HG02852 (cell line): ENCODE measurements at regions not wholly inside any gene's neighbourhood (a gene's known extent, or its start where the extent isn't known, plus 50 kb on each side); places are given as distances from the start of the nearest gene placed in this dataset.
"Not testable (repeated sequence)": the region's sequence is repeated elsewhere in the genome, so short reads cannot be mapped to it uniquely, and the experiment has no call there.

ENCODE experiments used
- ATAC-seq: cut with Tn5 transposase; IDR thresholded peaks from one replicate; pipeline ENCODE4 v1.9.1; 2021; ENCODE audit warnings: mild to moderate bottlenecking, moderate library complexity; ENCODE audit not compliant: unreplicated experiment

DNA sequence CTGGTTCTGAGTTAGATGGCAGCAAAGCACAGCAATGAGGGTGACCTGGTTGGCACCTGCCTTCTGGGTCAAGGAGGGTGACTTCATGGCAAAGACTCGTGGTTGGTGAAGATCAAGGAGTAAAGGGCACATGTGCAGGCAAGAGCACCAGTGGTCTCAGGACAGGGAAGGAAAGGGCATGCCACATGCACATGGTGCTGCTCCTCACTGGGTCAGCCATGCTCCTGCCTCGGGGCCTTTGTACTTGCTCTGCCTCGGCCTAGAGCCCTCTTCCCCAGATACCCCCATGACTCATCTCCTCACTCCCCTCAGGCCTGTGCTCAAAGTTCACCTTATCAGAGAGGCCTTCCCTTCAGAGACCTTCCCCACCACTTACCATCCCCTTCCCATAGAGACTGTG, 106.7 kb upstream of the KDM7A start:
- ATAC-seq, result no peak

DNA sequence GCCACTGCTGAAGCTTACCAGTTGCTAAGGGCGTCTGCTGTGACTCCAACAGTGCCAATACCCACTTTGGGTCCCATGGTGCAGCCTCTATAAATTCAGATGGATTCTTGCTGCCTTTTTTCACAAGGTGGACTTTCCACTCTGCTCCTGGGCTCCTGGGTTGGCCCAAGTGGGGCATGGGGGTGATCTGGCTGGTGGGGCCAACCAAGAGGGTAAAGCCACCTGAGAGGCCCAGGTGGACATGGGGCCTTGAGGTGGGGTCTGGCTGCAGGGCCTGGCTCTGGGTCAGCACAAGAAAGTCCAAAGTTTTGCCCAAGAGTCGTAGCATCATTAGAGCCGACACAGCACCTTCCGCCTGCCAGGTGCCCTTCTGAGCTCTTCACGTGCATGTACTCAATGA, 105.2 kb upstream of the KDM7A start:
- ATAC-seq, result no peak

DNA sequence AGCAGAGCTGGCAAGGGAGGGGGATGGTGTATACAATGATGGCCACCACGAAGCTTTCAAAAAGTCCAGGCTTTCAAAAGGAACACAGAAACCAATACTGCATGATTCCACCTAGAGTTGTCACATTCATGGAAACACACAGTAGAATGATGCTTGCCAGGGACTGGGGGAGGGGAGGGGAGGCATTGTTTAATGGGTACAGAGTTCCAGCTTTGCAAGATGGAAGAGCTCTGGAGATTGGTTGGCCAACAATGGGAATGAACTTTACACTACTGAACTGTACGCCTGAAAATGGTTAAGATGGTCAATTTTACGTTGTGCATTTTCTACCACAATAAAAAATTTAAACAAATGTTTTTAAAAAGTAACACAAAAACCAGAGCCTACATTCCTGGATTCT, 104.5 kb upstream of the KDM7A start:
- no peak for ATAC-seq

DNA sequence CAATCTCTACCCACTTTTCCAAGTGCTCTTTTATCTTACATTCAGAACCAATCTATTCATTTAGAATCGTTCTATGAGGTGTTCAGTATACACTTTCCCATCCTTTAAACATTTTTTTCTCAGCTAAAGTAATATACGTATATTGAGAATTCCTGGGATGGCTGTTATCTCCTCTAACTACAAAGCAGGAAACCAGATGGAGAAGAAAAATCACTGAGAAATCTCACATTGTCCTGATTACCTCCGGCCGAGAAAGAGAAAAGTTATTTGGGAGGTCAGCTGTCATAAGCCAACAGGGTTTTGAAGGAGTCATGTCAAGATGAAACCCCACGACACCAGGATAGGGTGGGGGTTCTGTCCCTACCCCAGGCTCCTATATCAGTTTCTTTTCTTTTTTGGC, 99.2 kb upstream of the KDM7A start:
- no peak for ATAC-seq

DNA sequence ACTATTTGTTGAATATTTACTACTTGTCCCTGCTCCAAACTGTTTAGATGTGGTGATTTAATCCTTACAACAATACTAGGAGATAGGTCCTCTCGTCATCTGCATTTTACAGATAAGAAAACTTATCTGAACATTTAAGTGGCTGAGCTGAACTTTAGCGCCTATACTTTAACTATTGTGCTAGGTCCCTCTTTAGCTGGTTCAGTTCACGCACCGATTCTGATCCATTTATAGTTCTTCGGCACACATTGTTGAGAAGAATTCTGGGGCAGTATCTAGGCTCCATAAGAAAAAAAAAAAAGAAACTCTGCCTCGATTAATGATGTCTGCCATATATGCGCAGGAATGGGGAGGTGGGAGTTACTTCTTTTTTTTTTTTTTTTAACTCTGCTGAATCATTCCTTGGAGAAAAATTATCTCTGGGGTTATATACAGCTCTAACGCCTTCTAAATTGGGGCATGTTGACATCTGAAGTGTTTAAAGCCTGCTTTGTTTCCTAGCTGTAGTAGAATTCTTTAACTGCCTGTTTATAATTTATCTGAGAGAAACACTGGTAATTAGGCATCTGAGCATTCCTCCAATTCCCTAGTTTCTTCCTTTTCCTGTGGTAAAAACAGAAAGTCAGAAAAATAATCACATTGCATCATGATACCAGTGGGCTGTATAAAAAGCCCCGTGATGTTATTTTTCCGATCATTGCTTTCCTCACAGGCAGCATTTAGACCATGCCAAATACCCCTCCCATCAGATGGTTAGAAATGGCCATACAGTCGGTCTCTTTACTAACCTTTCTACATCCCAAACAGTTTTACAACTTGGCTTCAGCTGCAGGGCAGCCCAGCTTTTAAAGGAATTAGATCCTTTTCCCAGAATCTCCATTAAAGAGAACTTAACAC, 98.5 kb upstream of the KDM7A start:
- ATAC-seq, result no peak

DNA sequence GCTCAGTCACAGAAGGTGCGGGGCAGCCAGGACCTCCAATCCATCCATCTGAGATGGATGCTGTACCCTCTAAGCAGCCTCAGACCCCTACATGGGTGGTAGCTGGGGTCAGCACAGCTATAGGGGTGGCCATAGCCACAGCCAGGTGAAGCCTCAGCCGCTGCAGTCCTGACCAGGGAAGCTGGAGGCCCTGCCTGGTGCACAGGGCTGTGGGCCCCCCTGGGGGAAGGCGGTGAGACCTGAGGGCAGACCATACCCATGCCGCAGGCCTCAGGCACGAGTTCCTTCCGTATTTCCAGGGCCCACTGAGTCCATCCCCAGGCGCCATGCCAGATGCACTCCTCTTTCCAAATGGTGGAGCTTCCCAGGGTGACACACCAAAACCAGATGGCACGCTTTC, 96.6 kb upstream of the KDM7A start:
- no peak for ATAC-seq

DNA sequence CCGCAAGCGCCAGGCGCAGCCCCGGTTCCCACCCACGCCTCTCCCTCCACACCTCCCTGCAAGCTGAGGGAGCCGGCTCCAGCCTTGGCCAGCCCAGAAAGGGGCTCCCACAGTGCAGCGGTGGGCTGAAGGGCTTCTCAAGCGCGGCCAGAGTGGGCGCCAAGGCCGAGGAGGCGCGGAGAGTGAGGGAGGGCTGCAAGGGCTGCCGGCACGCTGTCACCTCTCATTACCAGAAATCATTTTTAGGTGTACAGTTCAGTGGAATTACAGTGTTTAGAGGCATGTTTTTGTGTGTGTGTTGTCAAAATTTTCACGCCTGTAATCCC, 94.8 kb upstream of the KDM7A start:
- not testable (repeated sequence) for ATAC-seq

DNA sequence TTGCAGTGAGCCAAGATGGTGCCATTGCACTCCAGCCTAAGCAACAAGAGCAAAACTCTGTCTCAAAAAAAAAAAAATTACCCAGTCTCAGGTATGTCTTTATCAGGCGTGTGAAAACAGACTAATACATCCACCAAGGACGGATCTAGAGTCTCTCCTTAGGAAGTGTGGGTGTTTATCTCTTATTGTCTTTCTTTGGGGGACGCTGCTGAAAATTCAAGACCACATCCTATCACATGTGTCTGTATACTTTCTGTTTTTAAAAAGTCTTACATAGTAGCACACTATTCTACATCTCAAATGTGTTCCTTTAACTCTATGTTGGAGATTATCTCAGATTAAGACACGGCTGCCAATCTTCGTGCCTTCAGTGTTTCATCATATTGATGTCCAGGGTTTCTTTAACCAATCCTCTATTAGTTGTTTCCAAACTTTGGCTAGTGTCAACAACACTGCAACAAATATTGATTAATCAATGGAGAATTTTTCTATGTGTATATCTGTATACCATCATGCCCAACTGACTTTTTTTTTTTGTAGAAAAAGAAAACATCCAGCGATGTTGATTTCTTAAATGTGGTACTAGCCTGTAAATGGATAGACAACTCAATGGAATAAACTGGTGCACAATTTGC, 92.3 kb upstream of the KDM7A start:
- no peak for ATAC-seq

DNA sequence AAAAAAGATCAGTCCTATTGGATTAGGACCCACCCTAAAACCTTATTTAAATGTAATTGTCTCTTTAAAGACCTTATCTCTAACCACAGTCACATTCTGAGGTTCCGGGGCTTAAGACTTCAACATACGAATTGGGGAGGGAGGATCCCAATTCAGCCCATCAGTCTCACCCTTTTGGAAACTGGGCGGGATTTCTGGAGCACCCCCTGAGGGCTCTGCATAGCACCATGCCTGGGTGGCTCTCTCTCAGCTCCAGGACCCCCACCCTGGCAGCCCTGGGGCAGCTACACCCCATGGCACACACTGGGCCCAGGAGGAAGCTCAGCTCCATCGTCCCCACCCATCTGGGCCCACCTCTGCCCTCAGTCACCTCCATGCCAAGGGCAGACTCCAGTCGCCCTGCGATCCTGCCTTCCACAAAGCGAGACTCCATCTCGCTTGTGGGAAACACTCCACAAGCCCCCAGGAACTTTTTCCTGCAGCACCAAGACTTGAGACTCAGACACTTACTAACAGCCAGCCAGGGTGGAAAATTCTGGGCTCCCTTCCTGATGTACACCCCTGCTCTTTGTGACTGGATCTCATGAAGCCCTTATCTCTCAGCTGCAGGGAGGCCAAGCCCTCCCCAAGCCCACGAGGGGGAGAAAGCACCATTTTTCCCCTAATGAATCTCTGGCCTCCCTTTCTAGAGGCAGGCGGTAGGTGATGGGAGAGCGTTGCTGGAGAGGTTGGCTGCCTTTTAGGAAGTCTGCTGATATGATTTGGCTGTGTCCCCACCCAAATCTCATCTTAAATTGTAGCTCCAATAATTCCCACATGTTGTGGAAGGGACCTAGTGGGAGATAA, 90.8 kb upstream of the KDM7A start:
- no peak for ATAC-seq

DNA sequence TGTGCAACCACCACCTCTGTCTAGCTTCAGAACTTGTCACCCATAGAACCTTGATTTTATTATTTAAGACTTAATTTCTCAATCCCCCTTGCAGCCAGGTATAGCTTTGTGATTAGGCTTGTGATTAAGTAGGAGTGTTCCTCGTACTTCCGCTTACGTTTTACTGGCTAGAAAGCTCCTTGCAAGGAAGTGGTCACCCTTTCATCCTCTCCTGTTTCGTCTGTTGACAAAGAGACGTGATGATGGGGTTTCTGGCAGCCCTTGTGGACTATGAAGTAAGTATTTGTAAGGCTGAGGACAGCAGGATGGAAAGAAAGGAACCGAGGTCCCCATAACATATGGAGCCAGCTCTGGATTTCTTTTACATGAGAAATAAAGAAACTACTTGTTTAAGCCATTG, 86.5 kb upstream of the KDM7A start:
- no peak for ATAC-seq

DNA sequence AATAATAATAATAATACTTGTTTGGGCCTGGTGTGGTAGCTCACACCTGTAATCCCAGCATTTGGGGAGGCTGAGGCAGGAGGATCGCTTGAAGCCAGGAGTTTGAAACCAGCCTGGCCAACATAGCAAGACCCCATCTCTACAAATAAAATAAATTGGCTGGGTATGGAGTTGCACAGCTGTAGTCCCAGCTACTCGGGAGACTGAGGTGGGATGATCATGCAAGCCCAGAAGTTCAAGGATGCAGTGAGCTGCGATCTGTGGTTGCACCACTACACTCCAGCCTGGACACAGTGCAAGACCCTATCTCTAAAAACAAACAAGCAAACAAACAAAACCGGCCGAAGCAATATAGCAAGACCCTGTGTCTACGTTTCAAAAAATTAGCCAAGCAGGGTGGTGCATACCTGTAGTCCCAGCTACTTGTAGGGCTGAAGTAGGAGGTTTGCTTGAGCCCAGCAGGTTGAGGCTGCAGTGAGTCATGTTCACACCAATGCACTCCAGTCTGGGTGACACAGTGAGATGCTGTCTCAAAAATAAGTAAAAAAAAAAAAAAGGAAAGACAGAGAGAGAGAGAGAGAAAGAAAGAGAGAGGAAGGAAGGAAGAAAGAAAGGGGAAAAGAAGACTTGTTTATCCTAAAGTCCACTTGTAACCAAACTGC, 85.6 kb upstream of the KDM7A start:
- ATAC-seq, result no peak

DNA sequence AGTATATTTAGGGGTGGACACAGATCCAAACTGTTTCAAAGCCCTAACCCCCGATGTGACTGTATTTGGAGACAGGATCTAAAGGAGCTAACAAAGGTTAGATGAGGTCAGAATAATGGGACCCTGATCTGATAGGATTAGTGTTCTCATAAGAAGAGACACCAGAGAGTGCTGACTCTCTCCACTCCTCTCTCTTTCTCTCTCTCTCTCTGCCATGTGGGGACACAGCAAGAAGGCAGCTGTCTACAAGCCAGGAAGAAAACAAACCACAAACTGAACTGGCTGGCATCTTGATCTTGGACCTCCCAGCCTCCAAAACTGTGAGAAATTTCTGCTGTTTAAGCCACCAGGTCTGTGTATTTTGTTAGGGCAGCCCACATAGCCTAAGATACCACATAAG, 84.7 kb upstream of the KDM7A start:
- ATAC-seq, result no peak

DNA sequence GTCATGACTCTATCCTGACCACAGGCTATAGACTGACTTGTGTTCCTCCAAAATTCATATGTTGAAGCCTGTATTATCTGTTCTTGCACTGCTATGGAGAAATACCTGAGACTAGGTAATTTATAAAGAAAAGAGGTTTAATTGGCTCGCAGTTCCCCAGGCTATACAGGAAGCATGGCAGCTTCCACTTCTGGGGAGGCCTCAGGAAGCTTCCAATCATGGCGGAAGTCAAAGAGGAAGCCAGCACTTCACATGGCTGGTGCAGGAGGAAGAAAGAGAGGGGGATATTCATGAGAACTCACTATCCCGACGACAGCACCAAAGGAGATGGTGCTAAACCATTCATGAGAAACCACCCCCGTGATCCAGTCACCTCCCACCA, 84.3 kb upstream of the KDM7A start:
- no peak for ATAC-seq

DNA sequence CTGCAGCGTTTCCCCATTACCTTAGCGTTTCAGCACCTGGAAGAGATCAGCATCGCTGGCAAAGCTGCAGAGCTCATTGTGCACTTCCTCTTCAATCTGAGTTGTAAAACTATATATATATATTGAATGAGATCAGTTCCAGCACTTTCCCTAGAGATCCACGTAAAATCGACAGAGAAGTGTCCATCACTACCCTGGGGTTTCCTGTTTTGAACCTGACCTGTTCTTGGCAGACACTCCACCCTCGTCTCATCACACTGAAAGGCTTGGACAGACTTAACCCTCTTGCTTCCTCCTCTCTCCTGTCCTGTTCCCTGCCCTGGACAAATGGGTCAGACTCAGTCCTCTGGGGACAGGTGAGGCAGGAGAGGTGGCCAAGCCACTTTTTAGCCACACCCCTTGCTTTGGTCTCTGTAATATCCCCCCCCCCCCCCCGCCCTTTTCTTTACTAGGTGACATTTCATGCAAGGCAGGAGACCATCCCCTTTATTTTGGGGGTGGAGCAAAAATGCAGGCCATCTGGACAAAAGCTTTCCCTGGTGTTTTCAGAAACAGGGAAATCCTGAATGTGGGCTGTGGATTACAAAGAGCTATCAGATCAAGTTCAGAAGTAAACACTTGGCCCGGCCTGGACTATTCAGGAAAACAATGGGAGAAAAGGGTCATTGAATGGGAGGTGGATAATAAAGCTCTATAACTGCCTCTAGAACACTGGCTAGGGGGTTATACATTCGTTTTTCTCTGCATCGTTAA, 83.7 kb upstream of the KDM7A start:
- no peak for ATAC-seq

DNA sequence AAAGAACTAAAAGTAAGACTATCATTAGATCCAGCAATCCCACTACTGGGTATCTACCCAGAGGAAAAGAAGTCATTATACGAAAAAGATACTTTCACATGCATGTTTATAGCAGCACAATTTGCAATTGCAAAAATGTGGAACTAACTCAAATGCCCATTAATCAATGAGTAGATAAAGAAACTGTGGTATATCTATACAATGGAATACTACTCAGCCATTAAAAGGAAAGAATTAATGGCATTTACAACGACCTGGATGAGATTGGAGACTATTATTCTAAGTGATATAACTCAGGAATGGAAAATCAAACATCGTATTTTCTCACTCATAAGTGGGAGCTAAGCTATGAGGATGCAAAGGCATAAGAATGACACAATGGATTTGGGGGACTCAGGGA, 80.5 kb upstream of the KDM7A start:
- ATAC-seq, result not testable (repeated sequence)

DNA sequence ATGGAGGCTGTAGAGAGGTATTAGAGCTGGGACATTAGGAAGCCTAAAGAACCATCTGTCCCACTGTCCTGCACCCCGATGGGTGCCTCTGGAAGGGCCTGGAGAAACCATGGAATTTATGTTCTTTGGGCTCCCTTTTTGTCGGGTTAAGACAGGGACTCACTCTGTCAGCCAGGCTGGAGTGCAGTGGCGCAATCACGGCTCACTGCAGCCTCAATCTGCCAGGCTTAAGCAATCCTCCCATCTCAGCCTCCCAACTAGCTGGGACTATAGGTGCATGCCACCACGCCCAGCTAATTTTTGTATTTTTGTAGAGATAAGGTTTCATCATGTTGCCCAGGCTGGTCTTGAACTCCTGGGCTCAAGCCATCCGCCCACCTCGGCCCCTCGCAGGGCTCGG, 78.2 kb upstream of the KDM7A start:
- ATAC-seq, result not testable (repeated sequence)

DNA sequence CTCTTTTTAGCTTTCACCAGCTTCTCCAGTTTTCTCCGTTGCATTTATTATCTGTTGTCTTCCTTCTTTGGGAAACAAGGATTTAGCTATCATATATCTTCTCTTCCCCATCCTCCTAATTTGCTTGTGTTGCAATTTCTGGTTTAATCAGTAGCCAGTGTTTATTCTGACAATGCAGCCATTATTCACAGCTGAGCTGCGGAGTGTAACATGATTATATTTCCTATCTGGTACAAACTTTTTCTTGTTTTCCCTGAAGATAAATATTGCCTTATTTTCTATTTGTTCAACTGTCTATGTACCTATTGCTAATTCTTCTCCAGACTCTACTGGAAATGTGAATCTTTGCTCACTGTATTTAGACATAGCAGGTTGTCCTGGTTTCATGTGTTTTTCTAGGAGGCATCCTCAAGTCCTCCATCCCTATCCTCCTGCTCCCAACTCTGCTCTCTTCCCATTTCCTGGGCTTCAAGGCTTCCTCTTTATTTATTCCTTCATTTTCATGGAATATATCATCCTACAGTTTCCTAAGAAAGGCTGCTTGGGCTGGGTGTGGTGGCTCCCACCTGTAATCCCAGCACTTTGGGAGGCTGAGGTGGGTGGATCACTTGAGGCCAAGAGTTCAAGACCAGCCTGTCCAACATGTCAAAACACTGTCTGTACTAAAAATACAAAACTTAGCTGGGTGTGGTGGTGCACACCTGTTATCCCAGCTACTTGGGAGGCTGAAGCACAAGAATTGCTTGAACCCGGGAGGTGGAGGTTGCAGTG, 72.4 kb upstream of the KDM7A start:
- ATAC-seq, result no peak

DNA sequence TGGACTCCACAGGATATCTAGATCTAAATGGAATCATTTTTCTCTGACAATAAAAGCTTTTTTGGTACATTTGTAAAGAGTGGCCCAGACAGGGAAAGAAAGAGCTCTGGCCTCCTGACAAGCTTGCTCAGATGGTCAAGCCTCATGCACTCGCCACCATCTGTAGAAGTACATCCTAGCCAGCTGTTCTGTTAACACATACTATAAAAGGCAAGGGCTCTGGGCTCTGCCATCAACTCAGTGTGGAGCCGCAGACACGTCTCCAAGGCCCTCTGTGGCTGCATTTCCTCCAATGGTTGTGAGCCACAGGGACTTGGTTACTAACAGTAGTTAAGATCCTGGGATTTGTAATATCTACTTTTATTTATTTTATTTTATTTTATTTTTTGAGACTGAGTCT, 70.8 kb upstream of the KDM7A start:
- no peak for ATAC-seq

DNA sequence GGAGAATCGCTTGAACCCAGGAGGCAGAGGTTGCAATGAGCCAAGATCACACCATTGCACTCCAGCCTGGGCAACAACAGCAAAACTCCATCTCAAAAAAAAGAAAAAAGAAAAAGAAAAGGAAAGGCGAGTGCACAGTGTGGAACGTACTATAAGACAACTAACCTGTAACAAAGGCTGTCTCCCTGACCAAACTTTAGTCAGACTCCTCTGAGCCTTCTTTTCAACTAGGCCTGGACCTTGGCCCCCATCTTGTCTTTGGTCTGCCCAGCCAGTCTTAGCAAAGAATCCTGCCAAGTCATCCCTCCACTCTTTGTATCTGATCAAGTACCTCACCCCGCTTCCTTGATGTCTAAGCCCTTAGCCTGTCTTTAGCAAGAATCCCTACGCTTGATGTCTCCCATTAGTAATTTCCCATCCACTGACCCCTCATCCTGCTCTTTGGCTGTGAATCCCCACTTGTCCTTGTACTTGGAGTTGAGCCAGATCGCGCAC, 68.9 kb upstream of the KDM7A start:
- ATAC-seq, result no peak
